ENCODE measurements at regions not wholly inside any gene's neighbourhood (a gene's known extent, or its start where the extent isn't known, plus 50 kb on each side); places are given as distances from the start of the nearest gene placed in this dataset.
A peak's percentile ranks its signal among the peaks of the same experiment; 100 is the strongest.
"Not testable (repeated sequence)": the region's sequence is repeated elsewhere in the genome, so short reads cannot be mapped to it uniquely, and the experiment has no call there.

DNA sequence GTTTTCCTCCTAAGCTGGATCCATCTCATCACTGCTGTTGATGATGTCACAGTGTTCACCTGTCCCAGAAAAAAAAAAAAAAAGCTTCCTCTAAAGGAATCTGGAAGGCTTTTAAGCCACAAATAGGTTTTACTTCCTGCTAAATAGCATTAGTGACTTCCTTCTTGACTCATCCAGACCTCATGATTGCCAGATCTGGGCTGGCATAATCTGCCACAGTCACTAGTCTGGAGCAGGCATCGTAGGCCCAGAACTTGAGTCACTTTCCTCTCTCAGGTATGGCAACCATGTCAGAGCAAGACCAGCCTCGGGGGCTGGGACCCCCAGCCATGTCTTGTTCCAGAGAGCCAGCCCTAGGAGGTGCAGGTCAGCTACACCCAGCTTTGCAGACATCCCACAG is 266.5 kb upstream of the CADM2 start:
- 17 to 80% (median 44%) methylated on average over 1 to 2 of the region's 2 CpGs; no CpG with 5 or more reads in 3 of the 10 experiments for WGBS, 10 experiments
- Histone ChIP-seq H3K4me3 (no peak overlapping the region), H3K4me1 (replicated peaks in 1 of 2) (no peaks in the 10 kb centered on the region), H3K27ac (no peak overlapping the region)
- no peak for ATAC-seq (replicated peaks in 6 of 8)
- in situ Hi-C loops (cut with MboI; ENCODE audit: low pct_unique_long_range_greater_than_20kb in 2 of 9, low sequenced_read_pairs in 9 of 9, unreplicated experiment in 9 of 9): no loop called here

DNA sequence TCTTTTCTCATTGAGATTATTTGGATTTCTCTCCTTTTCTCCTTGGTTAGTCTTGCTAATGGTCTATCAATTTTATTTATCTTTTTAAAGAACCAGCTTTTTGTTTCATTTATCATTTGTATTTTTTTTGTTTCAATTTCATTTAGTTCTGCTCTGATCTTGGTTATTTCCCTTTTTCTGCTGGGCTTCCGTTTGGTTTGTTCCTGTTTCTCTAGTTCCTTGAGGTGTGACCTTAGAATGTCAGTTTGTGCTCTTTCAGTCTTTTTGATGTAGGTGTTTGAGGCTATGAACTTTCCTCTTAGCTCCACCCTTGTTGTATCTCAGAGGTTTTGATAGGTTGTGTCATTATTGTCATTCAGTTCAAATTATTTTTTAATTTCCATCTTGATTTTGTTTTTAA is 248.5 kb upstream of the CADM2 start:
- H3K27ac ChIP-seq; ATAC-seq (replicated peaks in 6 of 8); H3K4me3 ChIP-seq; H3K4me1 ChIP-seq (replicated peaks in 1 of 2); in situ Hi-C loops (cut with MboI; ENCODE audit: low pct_unique_long_range_greater_than_20kb in 2 of 9, low sequenced_read_pairs in 9 of 9, unreplicated experiment in 9 of 9): not testable (repeated sequence)
- 0 to 100% (median 63%) methylated on average over 1 of the region's 1 CpG for WGBS, 10 experiments

DNA sequence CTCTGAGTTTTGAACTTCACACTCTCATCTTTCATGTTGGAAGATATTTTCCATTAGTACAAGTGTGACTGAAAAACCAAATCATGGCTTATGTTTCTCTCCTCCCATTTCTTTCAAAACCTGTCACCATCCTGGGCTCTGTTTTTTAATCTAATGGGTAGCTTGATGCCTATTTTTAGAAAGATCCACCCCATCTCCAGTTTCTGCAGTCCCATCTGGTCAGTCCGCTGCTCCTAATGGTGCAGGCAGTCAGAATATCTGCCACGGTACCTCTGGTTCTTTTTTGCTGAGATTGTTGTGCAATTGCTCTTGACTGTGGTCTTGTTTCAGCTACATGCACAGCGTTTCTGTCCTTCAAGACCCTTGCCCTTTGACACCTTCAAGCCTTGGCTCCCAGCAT is 240.9 kb upstream of the CADM2 start:
- Histone ChIP-seq H3K4me3 (no peak overlapping the region), H3K4me1 (replicated peaks in 1 of 2) (no peaks in the 10 kb centered on the region), H3K27ac (no peak overlapping the region)
- in situ Hi-C loops (cut with MboI; ENCODE audit: low pct_unique_long_range_greater_than_20kb in 2 of 9, low sequenced_read_pairs in 9 of 9, unreplicated experiment in 9 of 9): no loop called here
- 0 to 82% (median 42%) methylated on average over 1 to 3 of the region's 3 CpGs; no CpG with 5 or more reads in 2 of the 10 experiments for WGBS, 10 experiments
- ATAC-seq (replicated peaks in 6 of 8): no peak

DNA sequence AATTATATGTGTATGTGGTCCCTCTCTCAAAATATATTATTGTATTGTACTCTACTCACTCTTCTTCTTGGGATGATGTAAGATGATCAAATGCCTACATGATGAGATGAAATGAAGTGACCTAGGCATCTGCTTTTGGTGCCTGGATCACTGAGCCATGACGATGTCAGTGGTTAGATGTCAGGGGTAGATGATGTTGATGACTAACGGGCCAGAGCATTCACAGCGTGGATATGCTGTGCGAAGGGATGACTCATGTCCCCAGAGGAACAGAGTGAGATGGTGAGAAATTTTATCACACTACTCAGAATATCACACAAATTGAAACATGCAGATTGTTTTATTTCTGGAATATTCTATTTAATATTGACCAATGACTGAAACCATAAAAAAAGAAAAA is 233.9 kb upstream of the CADM2 start:
- Histone ChIP-seq H3K27ac (no peak overlapping the region), H3K4me1 (replicated peaks in 1 of 2) (peaks cover 0 to 3% of the 10 kb centered on the region in 2 donors), H3K4me3 (no peak overlapping the region)
- WGBS, 10 experiments: 28 to 60% (median 36%) methylated on average over 1 to 4 of the region's 4 CpGs; no CpG with 5 or more reads in 4 of the 10 experiments
- peak in 7 of 8 experiments; percentile 38 to 100 (median 100) for ATAC-seq (replicated peaks in 6 of 8)
- in situ Hi-C loops (cut with MboI; ENCODE audit: low pct_unique_long_range_greater_than_20kb in 2 of 9, low sequenced_read_pairs in 9 of 9, unreplicated experiment in 9 of 9): no loop called here

DNA sequence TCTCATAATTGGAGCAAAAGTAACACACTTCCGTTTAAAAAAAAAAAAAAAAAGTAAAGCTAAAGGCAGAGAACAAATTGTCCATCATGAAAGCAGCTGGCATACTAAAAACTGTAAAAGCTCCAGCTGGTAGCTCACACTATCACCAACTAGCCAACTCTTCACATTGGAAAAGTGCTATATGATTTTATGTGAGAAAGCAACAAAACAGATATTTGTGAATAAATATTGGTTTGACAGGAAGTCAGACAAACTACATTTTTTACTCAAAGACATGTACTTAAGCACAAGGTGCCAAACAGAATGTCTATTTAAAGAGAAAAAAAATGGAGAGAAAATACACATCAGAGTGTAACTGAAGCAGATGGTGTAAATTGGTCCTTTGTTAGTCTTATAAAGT is 231.2 kb upstream of the CADM2 start:
- ATAC-seq (replicated peaks in 6 of 8): no peak
- Histone ChIP-seq H3K4me3 (no peak overlapping the region), H3K27ac (no peak overlapping the region), H3K4me1 (replicated peaks in 1 of 2) (peaks cover 0 to 3% of the 10 kb centered on the region in 2 donors)
- in situ Hi-C loops (cut with MboI; ENCODE audit: low pct_unique_long_range_greater_than_20kb in 2 of 9, low sequenced_read_pairs in 9 of 9, unreplicated experiment in 9 of 9): no loop called here
- WGBS, 10 experiments: 0 to 90% (median 53%) methylated on average over 1 of the region's 1 CpG

DNA sequence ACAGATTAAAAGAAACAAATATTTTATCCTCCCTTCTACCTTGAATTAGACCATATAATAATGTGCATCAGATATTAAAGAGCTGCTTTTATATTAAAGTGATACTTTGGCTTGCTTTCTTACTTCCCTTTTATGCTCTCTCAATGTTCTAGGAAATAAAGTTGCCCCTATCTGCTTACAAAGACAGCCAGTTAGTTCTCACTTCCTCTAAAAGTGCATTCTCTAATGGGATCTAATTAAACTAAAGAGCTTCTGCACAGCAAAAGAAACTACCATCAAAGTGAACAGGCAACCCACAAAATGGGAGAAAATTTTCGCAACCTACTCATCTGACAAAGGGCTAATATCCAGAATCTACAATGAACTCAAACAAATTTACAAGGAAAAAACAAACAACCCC is 224.1 kb upstream of the CADM2 start:
- H3K4me3 ChIP-seq; in situ Hi-C loops (cut with MboI; ENCODE audit: low pct_unique_long_range_greater_than_20kb in 2 of 9, low sequenced_read_pairs in 9 of 9, unreplicated experiment in 9 of 9); H3K27ac ChIP-seq; ATAC-seq (replicated peaks in 6 of 8); H3K4me1 ChIP-seq (replicated peaks in 1 of 2): not testable (repeated sequence)
- WGBS, 10 experiments: no CpG with 5 or more reads among the region's 1 CpG

DNA sequence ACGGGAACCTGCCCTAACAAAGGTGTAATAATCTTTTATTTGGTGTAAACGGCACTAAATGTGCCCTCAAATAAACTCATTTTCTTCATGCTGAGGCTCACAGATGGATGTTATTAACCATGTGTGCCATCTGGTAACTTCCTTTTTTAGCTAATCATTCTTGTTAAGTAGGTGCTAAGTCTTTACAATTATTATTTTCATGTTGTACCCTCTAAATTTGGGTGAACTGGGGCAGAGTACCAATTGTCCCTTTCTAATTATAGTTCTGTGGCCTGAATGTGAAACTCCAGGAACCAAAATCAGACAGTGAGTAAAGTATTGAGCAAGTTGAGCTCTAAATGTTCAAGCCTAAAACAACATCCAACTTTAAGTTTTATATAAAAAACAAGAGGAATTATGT is 220.7 kb upstream of the CADM2 start:
- Histone ChIP-seq H3K4me1 (replicated peaks in 1 of 2) (no peaks in the 10 kb centered on the region), H3K4me3 (no peak overlapping the region), H3K27ac (no peak overlapping the region)
- WGBS, 10 experiments: 0 to 79% (median 55%) methylated on average over 1 to 2 of the region's 2 CpGs; no CpG with 5 or more reads in 3 of the 10 experiments
- in situ Hi-C loops (cut with MboI; ENCODE audit: low pct_unique_long_range_greater_than_20kb in 2 of 9, low sequenced_read_pairs in 9 of 9, unreplicated experiment in 9 of 9): no loop called here
- ATAC-seq (replicated peaks in 6 of 8): no peak

DNA sequence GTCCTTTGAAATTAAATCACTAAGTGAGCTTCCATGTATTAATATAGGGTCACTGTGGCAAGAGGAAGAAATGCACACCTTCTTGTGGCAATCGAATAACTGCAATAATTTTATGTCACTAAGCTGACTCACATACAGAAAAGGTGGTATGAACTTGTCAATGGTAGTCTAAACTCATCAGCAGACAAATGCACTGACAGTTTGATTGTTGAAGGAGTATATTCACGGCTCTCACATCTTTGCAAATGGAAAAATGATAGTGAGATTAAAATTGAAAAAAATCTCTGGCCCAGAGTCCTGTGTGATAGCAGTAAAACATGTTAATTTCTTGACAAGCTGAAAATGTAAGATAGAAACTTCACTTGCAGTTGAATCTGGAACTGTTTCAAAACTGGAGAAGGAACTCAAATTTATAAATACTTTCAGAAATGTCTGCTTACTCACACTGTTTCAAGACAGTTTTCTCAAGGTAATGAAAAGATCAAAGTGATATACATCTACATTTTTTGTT is 215.8 kb upstream of the CADM2 start:
- Histone ChIP-seq H3K27ac (no peak overlapping the region), H3K4me1 (replicated peaks in 1 of 2) (no peaks in the 10 kb centered on the region), H3K4me3 (no peak overlapping the region)
- WGBS, 10 experiments: 0 to 93% (median 41%) methylated on average over 1 to 2 of the region's 2 CpGs
- in situ Hi-C loops (cut with MboI; ENCODE audit: low pct_unique_long_range_greater_than_20kb in 2 of 9, low sequenced_read_pairs in 9 of 9, unreplicated experiment in 9 of 9): no loop called here
- no peak for ATAC-seq (replicated peaks in 6 of 8)

DNA sequence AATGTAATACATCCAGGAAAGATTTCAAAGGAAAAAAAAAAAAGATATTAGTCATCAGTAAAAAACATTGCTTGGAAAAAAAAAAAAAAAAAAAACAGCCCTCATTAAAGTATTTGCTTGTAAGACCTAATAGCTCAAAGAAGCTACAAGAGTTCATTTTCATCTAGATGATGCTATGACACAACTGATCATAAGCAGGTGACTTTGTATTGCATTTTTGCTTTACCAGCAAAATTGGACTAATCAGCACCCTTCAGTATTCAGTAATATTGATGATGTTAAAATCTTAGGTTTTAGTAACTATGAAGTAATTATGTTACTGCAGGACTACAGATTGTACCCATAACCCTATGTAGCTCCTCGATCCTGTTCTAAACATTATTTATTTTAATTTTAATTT is 214.7 kb upstream of the CADM2 start:
- Histone ChIP-seq H3K4me3 (no peak overlapping the region), H3K4me1 (replicated peaks in 1 of 2) (no peaks in the 10 kb centered on the region), H3K27ac (no peak overlapping the region)
- 0 to 90% (median 17%) methylated on average over 1 of the region's 1 CpG; no CpG with 5 or more reads in 3 of the 10 experiments for WGBS, 10 experiments
- peak in 1 of 8 experiments; percentile 63 for ATAC-seq (replicated peaks in 6 of 8)
- in situ Hi-C loops (cut with MboI; ENCODE audit: low pct_unique_long_range_greater_than_20kb in 2 of 9, low sequenced_read_pairs in 9 of 9, unreplicated experiment in 9 of 9): no loop called here

DNA sequence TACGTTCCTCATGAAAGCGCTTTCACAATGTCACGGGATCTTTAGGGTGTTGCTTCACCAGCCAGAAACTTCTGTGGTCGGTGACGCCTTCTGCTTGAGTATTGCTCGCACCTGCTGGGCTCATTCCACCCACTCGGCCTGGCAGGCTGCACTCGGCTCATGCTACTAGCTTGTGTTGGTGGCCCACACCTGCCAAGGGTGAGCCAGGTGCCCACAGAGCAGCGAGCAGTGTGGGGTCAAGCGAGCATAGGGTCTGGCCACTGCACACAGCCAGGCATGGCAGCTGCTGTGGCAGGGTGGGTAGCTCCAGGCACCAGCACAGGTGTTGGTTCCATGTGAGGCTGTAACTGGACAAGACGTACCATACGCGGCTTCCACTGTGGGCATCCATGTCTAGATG is 202.9 kb upstream of the CADM2 start:
- 0 to 98% (median 58%) methylated on average over 2 to 8 of the region's 13 CpGs; no CpG with 5 or more reads in 2 of the 10 experiments for WGBS, 10 experiments
- no peaks in the 10 kb centered on the region for H3K4me1 ChIP-seq (replicated peaks in 1 of 2)
- H3K27ac ChIP-seq: no peak overlapping the region
- ATAC-seq (replicated peaks in 6 of 8): no peak
- H3K4me3 ChIP-seq: no peak overlapping the region
- in situ Hi-C loops (cut with MboI; ENCODE audit: low pct_unique_long_range_greater_than_20kb in 2 of 9, low sequenced_read_pairs in 9 of 9, unreplicated experiment in 9 of 9): no loop called here

DNA sequence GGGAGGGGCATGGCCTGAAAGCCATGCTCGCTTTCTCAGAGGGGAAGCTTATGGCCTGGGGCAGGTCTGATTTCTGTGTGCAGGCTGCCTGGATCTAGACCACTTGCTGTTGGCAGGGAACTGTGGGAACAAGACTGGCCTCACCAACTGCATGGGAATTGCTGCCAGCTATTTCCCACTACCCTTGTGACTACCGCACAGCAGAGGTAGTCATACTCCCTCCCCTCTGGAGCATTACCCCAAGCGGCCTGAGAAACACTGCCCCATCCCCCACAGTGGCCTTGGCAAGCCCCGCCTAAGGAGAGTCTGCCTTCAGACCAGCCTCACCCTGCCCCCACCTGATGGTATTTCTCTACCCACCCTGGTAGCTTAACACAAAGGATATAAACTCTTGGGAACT is 199.4 kb upstream of the CADM2 start:
- WGBS, 10 experiments: 59 to 92% (median 83%) methylated on average over 1 to 3 of the region's 4 CpGs; no CpG with 5 or more reads in 7 of the 10 experiments
- no peak overlapping the region for H3K4me3 ChIP-seq
- in situ Hi-C loops (cut with MboI; ENCODE audit: low pct_unique_long_range_greater_than_20kb in 2 of 9, low sequenced_read_pairs in 9 of 9, unreplicated experiment in 9 of 9): no loop called here
- H3K4me1 ChIP-seq (replicated peaks in 1 of 2): no peaks in the 10 kb centered on the region
- no peak overlapping the region for H3K27ac ChIP-seq
- no peak for ATAC-seq (replicated peaks in 6 of 8)

DNA sequence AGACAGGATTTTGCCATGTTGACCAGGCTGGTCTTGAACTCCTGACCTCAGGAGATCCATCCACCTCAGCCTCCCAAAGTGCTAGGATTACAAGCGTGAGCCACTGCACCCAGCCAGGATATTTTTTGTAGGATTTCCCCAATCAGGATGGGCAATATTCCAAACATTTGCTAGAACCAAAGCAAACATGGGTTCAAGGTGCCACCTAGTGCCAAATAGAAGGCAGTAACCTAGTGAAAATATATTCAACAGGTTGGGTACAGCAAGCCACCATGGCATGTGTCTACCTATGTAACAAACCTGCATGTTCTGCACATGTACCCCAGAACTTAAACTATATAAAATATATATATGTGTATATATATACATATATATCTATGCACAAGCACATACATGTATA is 185.9 kb upstream of the CADM2 start:
- in situ Hi-C loops (cut with MboI; ENCODE audit: low pct_unique_long_range_greater_than_20kb in 2 of 9, low sequenced_read_pairs in 9 of 9, unreplicated experiment in 9 of 9): no loop called here
- WGBS, 10 experiments: 0 to 100% (median 60%) methylated on average over 1 of the region's 1 CpG; no CpG with 5 or more reads in 4 of the 10 experiments
- Histone ChIP-seq H3K4me1 (replicated peaks in 1 of 2) (no peaks in the 10 kb centered on the region), H3K27ac (no peak overlapping the region), H3K4me3 (no peak overlapping the region)
- no peak for ATAC-seq (replicated peaks in 6 of 8)

DNA sequence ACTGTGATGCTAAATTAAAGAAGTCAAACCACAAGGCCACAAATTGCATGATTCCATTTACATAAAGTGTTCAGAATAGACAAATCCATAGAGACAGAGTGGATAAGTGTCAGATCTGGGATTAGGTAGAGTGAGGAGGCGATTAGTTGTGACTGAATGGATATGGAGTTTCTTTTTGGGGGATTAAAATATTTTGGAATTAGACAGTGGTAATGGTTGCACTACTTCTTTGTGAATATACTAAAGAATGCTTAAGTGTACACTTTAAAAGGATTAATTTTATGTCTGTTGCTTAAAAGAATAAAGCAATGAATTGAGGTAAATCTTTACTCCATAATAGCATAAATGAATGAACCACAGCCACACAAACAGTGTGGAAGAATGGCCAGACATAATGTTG is 175.5 kb upstream of the CADM2 start:
- in situ Hi-C loops (cut with MboI; ENCODE audit: low pct_unique_long_range_greater_than_20kb in 2 of 9, low sequenced_read_pairs in 9 of 9, unreplicated experiment in 9 of 9): no loop called here
- Histone ChIP-seq H3K27ac (no peak overlapping the region), H3K4me1 (replicated peaks in 1 of 2) (no peaks in the 10 kb centered on the region), H3K4me3 (no peak overlapping the region)
- ATAC-seq (replicated peaks in 6 of 8): no peak
- 0 to 100% (median 53%) methylated on average over 1 of the region's 1 CpG for WGBS, 10 experiments

DNA sequence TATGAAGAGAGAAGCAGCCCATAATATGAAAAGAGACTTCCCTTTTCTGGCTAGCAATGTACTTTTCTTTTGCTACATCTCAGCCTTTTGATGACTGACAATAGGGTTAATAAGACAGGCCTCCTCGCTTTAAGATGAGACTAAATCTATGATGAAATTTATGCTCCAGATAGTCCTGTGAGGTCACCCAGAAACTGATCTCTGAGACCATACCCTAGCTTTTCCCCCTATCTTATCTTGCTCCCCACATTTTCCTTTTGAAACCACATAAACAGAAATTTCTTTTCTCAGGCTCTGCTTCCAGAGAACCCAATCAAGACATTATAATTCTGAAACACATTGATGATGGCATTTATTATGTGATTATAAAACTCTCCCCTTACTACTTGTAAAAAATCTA is 168.8 kb upstream of the CADM2 start:
- Histone ChIP-seq H3K4me1 (replicated peaks in 1 of 2) (no peaks in the 10 kb centered on the region), H3K4me3 (no peak overlapping the region), H3K27ac (no peak overlapping the region)
- WGBS, 10 experiments: 0 to 100% (median 83%) methylated on average over 1 of the region's 1 CpG; no CpG with 5 or more reads in 3 of the 10 experiments
- ATAC-seq (replicated peaks in 6 of 8): no peak
- in situ Hi-C loops (cut with MboI; ENCODE audit: low pct_unique_long_range_greater_than_20kb in 2 of 9, low sequenced_read_pairs in 9 of 9, unreplicated experiment in 9 of 9): no loop called here
